ENCODE measurements at regions not wholly inside any gene's neighbourhood (a gene's known extent, or its start where the extent isn't known, plus 50 kb on each side); places are given as distances from the start of the nearest gene placed in this dataset.

- no peak for TF ChIP-seq CTCF (conservative IDR thresholded peaks at IDR 0.05; ENCODE audit: low read length)
- no peak for TF ChIP-seq EZH2phosphoT487 (IDR thresholded peaks at IDR 0.05; ENCODE audit: borderline replicate concordance, low read depth, low read length)
Measured at GRCh38 chr3:189464799-189465198, 166.4 kb upstream of the TP63 start.

Data from OCI-LY7 (cell line).